H1 (cell line): ENCODE measurements at regions not wholly inside any gene's neighbourhood (a gene's known extent, or its start where the extent isn't known, plus 50 kb on each side); places are given as distances from the start of the nearest gene placed in this dataset.

Experiments used
- CBX8 ChIP-seq: fragments of 300-800, 300-1000 bp; sonication (generic); IDR thresholded peaks from 2 replicates; pipeline ENCODE4 v1.7.1; 2016; ENCODE audit warnings: low read depth, low read length, borderline replicate concordance
- CTCF ChIP-seq, 3 experiments: IDR thresholded peaks; 1 replicate in 2 of 3; 2 replicates in 1 of 3; pipeline versions ENCODE4 v1.5.1 to v1.6.1; 2011; ENCODE audit warnings: low read length in 3 of 3, mild to moderate bottlenecking in 3 of 3, inconsistent platforms in 2 of 3, low read depth in 1 of 3, moderate library complexity in 1 of 3; ENCODE audit not compliant: insufficient read depth in 1 of 3; ENCODE audit errors: control extremely low read depth in 1 of 3
- EZH2 ChIP-seq: fragments of 200-600 bp; sonication (generic); IDR thresholded peaks from 2 replicates; pipeline ENCODE4 v1.7.1; 2012; ENCODE audit warnings: low read depth, mild to moderate bottlenecking, moderate library complexity, low read length, inconsistent platforms; ENCODE audit not compliant: severe bottlenecking
- MAFK ChIP-seq: IDR thresholded peaks from 2 replicates; pipeline ENCODE4 v1.6.1; 2012; ENCODE audit warnings: low read depth, mild to moderate bottlenecking, improper control_type of control experiment, low read length
- POLR2A ChIP-seq, 2 experiments: IDR thresholded peaks; 1 replicate in 1 of 2; 2 replicates in 1 of 2; pipeline ENCODE4 v1.6.1; 2011; ENCODE audit warnings: low read depth in 2 of 2, low read length in 2 of 2, mild to moderate bottlenecking in 2 of 2; ENCODE audit errors: control extremely low read depth in 1 of 2
- RFX5 ChIP-seq: IDR thresholded peaks from 2 replicates; pipeline ENCODE4 v1.6.1; 2011; ENCODE audit warnings: low read depth, low read length, improper control_type of control experiment, borderline replicate concordance

GRCh38 chr3:182078316-182078715 lies 366.6 kb downstream of the SOX2 start:
- TF ChIP-seq EZH2 (no peak), RFX5 (no peak), CTCF (IDR thresholded peaks at IDR 0.05; ENCODE audit: control extremely low read depth in 1 of 3, insufficient read depth in 1 of 3, low read depth in 1 of 3, low read length in 3 of 3) (no peak), POLR2A (IDR thresholded peaks at IDR 0.05; ENCODE audit: control extremely low read depth in 1 of 2, low read depth in 2 of 2, low read length in 2 of 2) (no peak), MAFK (no peak), CBX8 (no peak)
